Vagina (tissue), 2 donors: ENCODE measurements at regions not wholly inside any gene's neighbourhood (a gene's known extent, or its start where the extent isn't known, plus 50 kb on each side); places are given as distances from the start of the nearest gene placed in this dataset.

Experiments used
- CTCF ChIP-seq, 3 experiments: fragments of 450-650 bp in 2 of 3; fragments of 200-600 bp in 1 of 3; sonication (generic) in 1 of 3; IDR thresholded peaks; one replicate each; pipeline ENCODE4 v1.5.1; 2017 to 2019; ENCODE audit warnings: antibody characterized with exemption in 3 of 3, mild to moderate bottlenecking in 2 of 3, moderate library complexity in 2 of 3
- POLR2A ChIP-seq, 2 donors: fragments of 450-650 bp; IDR thresholded peaks; one replicate each; pipeline ENCODE4 v1.6.1; 2017; ENCODE audit warnings: antibody characterized with exemption in 2 of 2, mild to moderate bottlenecking in 2 of 2, moderate library complexity in 2 of 2
- POLR2AphosphoS5 ChIP-seq, 2 donors: sonication (generic); formaldehyde crosslinking; IDR thresholded peaks; one replicate each; pipeline ENCODE4 v1.9.0; 2017; ENCODE audit warnings: antibody characterized with exemption in 2 of 2, mild to moderate bottlenecking in 2 of 2, low read depth in 1 of 2; ENCODE audit not compliant: insufficient read depth in 1 of 2

GRCh38 chr2:176997792-176998169, 214.8 kb upstream of the HNRNPA3 start:
- no peak for TF ChIP-seq CTCF (IDR thresholded peaks at IDR 0.05)
- TF ChIP-seq POLR2A (IDR thresholded peaks at IDR 0.05), result no peak
- no peak for TF ChIP-seq POLR2AphosphoS5 (IDR thresholded peaks at IDR 0.05; ENCODE audit: insufficient read depth in 1 of 2, low read depth in 1 of 2)
